Activated B cell treated with CpG ODN at 0.5 μM for 24 hours (primary cell): ENCODE measurements at regions not wholly inside any gene's neighbourhood (a gene's known extent, or its start where the extent isn't known, plus 50 kb on each side); places are given as distances from the start of the nearest gene placed in this dataset.

Source experiments
- ATAC-seq: fragments of 200-7000 bp; cut with Tn5 transposase; one replicate; pipeline ENCODE4 v1.10.0; 2021; ENCODE audit warnings: low read depth, mild to moderate bottlenecking, moderate library complexity
- CTCF ChIA-PET: fragments of 350-600 bp; sonication (Branson Sonifier 250); formaldehyde crosslinking; loops from one replicate; lab custom pipeline; 2021; ENCODE audit warnings: antibody characterized with exemption; lab: Charles Lee
- POLR2A ChIA-PET: fragments of 350-600 bp; sonication (Branson Sonifier 250); formaldehyde crosslinking; loops from one replicate; lab custom pipeline; 2021; ENCODE audit warnings: antibody characterized with exemption; lab: Charles Lee
- DNase-seq: peaks from one replicate; pipeline ENCODE4 v3.0.0; 2022
- H3K27ac Mint-ChIP-seq: one replicate; pipeline ENCODE4 v1.8.0; 2020; ENCODE audit warnings: mixed read lengths
- H3K27me3 Mint-ChIP-seq: one replicate; pipeline ENCODE4 v1.8.0; 2021; ENCODE audit warnings: mixed read lengths
- H3K36me3 Mint-ChIP-seq: one replicate; pipeline ENCODE4 v1.8.0; 2021; ENCODE audit warnings: low read depth, mixed read lengths
- H3K4me1 Mint-ChIP-seq: one replicate; pipeline ENCODE4 v1.8.0; 2021; ENCODE audit warnings: mixed read lengths
- H3K4me3 Mint-ChIP-seq: one replicate; pipeline ENCODE4 v1.8.0; 2020; ENCODE audit warnings: mild to moderate bottlenecking, mixed read lengths
- H3K9me3 Mint-ChIP-seq: one replicate; pipeline ENCODE4 v1.8.0; 2020; ENCODE audit warnings: mixed read lengths
- CTCF ChIP-seq: fragments of 200-600 bp; IDR thresholded peaks from one replicate; pipeline ENCODE4 v1.8.0; 2022; ENCODE audit warnings: antibody characterized with exemption, mild to moderate bottlenecking
- intact Hi-C: fragments of 100-400 bp; cut with micrococcal nuclease; formaldehyde crosslinking; loops from one replicate; pipeline ENCODE4 v1.15.1; 2024

DNA sequence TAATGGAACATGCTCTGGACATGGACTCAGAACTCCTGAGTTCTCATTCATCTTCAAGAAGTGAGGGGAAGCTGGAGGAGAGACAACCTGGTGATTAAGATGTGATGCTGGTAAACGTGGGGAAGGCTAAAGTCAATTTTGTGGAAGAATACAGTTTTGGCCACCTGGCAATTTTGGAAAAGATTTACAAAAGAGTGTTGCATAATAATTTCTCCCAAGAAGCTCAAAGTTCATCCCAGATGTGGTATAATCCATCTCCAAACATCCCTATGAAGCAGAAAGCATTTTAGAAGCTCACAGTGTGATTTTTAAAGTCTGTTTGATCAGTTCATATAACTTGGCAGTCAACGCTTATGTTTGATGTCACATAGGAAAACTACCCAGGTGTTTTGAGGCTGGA is 208.7 kb downstream of the LMX1A start:
- ChIA-PET POLR2A (no interaction called here), CTCF (no interaction called here)
- Mint-ChIP-seq H3K27ac (no peak overlapping the region), H3K9me3 (no peaks in the 10 kb centered on the region), H3K4me1 (no peaks in the 10 kb centered on the region), H3K36me3 (no peaks in the 10 kb centered on the region), H3K4me3 (no peak overlapping the region), H3K27me3 (peaks cover 3% of the 10 kb centered on the region)
- TF ChIP-seq CTCF: no peak
- intact Hi-C loops: loop anchor here (10.0 kb wide), 2 partner anchors 767 to 1733 kb away; no protein-coding TSS in a partner anchor
- no peak for DNase-seq
- ATAC-seq: no peak

GRCh38 chr1:165144757-165145397 is 211.6 kb downstream of the LMX1A start:
- no peaks in the 10 kb centered on the region for H3K9me3 Mint-ChIP-seq
- CTCF ChIA-PET: interaction anchor here (1.0 to 1.9 kb wide), 3 partner anchors 8 to 448 kb away, joined by 3 to 7 read pairs (median 4); no protein-coding TSS in a partner anchor
- no peak overlapping the region for H3K27ac Mint-ChIP-seq

GRCh38 chr1:165143437-165144065 is 213.0 kb downstream of the LMX1A start:
- Mint-ChIP-seq H3K27me3 (peaks cover 6% of the 10 kb centered on the region), H3K9me3 (no peaks in the 10 kb centered on the region), H3K36me3 (no peaks in the 10 kb centered on the region), H3K4me1 (no peaks in the 10 kb centered on the region), H3K4me3 (no peak overlapping the region), H3K27ac (no peak overlapping the region)
- TF ChIP-seq CTCF: no peak
- ATAC-seq (no peak), DNase-seq (no peak)
- POLR2A ChIA-PET: no interaction called here
- intact Hi-C loops: loop anchor here (10.0 kb wide), 2 partner anchors 771 to 1729 kb away; no protein-coding TSS in a partner anchor
- CTCF ChIA-PET: no interaction called here

More at GRCh38 chr1:165144757-165145397, 211.6 kb downstream of the LMX1A start:
- no peak for TF ChIP-seq CTCF
- ATAC-seq (no peak), DNase-seq (no peak)
- intact Hi-C loops: loop anchor here (10.0 kb wide), 2 partner anchors 770 to 1730 kb away; no protein-coding TSS in a partner anchor
- POLR2A ChIA-PET: no interaction called here
- Mint-ChIP-seq H3K4me3 (no peak overlapping the region), H3K4me1 (no peaks in the 10 kb centered on the region), H3K27me3 (peaks cover 6% of the 10 kb centered on the region), H3K36me3 (no peaks in the 10 kb centered on the region)

GRCh38 chr1:165138960-165139359 is 217.6 kb downstream of the LMX1A start:
- ChIA-PET POLR2A (no interaction called here), CTCF (no interaction called here)
- H3K36me3 Mint-ChIP-seq: no peaks in the 10 kb centered on the region
- ATAC-seq (no peak), DNase-seq (no peak)
- H3K4me1 Mint-ChIP-seq: no peaks in the 10 kb centered on the region
- H3K27me3 Mint-ChIP-seq: peaks cover 10% of the 10 kb centered on the region
- no peak overlapping the region for H3K27ac Mint-ChIP-seq
- H3K9me3 Mint-ChIP-seq: no peaks in the 10 kb centered on the region
- no peak for TF ChIP-seq CTCF
- intact Hi-C loops: no loop called here
- H3K4me3 Mint-ChIP-seq: no peak overlapping the region

DNA sequence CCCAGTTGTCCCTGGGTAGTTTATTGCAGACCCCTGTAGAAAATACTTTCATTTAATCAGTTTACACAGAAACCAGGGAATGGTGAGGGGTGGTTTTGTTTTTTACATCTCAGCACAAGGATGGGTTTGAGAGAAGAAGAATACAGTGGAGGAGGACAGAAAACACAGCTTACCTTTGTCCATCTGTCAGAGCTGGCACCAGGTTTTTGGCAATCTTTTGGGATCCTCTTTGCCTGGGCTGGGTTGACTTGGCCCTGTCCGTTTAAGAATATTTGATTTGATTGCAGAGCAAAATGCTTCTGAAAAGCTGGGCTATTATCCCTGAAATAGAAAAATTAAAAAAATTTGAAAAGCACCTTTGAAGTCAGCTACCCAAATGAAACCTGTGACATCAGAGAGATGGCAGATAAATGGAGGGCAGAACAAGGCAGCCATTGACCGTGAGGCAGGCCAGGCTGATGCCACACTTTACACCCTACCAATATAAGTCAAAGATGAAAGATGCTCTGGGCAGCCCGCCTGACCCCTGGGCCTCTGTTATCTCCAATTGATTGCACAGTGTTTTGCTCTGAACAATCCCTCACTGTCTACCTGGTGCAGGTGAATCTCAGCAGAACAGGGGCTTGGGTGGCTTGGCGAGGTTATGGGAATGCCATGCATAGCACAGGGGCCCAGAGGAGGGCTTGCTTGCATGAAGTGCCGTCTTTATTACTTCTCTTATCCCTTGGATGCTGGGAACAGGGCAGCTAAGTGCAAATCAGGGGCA is 218.8 kb downstream of the LMX1A start:
- no peak for TF ChIP-seq CTCF
- DNase-seq (no peak), ATAC-seq (no peak)
- Mint-ChIP-seq H3K4me1 (no peaks in the 10 kb centered on the region), H3K4me3 (no peak overlapping the region), H3K27me3 (peaks cover 7% of the 10 kb centered on the region), H3K36me3 (no peaks in the 10 kb centered on the region), H3K9me3 (no peaks in the 10 kb centered on the region), H3K27ac (no peak overlapping the region)
- intact Hi-C loops: no loop called here
- ChIA-PET POLR2A (no interaction called here), CTCF (interaction anchor here (2.2 kb wide), 1 partner anchor 8 kb away, joined by 7 read pairs; no protein-coding TSS in a partner anchor)
